ENCODE measurements at regions not wholly inside any gene's neighbourhood (a gene's known extent, or its start where the extent isn't known, plus 50 kb on each side); places are given as distances from the start of the nearest gene placed in this dataset.

- no peak for TF ChIP-seq ZBTB33 (IDR thresholded peaks at IDR 0.05; ENCODE audit: borderline replicate concordance, low read depth)
Measured at GRCh38 chr2:215671691-215672090, 235.8 kb upstream of the FN1 start (continued).

GRCh38 chr2:215671244-215671643 lies 235.4 kb upstream of the FN1 start:
- Histone ChIP-seq H2AFZ (ENCODE audit: low read depth) (no peak overlapping the region), H3K36me3 (replicated peaks in 1 of 2; ENCODE audit: control insufficient read depth in 1 of 2, insufficient read depth in 2 of 2, low read length in 1 of 2) (no peaks in the 10 kb centered on the region), H3F3A (replicated peaks; ENCODE audit: insufficient read depth) (no peaks in the 10 kb centered on the region), H3K4me3 (ENCODE audit: low read depth in 2 of 2, low read length in 1 of 2) (no peak overlapping the region), H3K27ac (ENCODE audit: low read depth in 2 of 2, low read length in 1 of 2) (no peak overlapping the region), H3K9me2 (no peaks in the 10 kb centered on the region), H3K79me2 (ENCODE audit: insufficient read depth) (no peaks in the 10 kb centered on the region), H3K27me3 (ENCODE audit: insufficient read depth) (no peaks in the 10 kb centered on the region), H4K20me1 (ENCODE audit: insufficient read depth) (no peaks in the 10 kb centered on the region), H3K9ac (no peak overlapping the region), H3K9me3 (peaks cover 8% of the 10 kb centered on the region), H3K4me2 (no peak overlapping the region), H3K4me1 (ENCODE audit: control insufficient read depth in 1 of 2, insufficient read depth in 2 of 2, low read depth in 1 of 2, low read length in 1 of 2) (peaks cover 0 to 4% of the 10 kb centered on the region in 2 experiments; a peak in 2 of 4 replicates)
- 88% methylated on average over 2 of the region's 2 CpGs for WGBS (ENCODE audit: low lambda C conversion rate)
- TF ChIP-seq EZH2phosphoT487 (IDR thresholded peaks at IDR 0.05; ENCODE audit: borderline replicate concordance, low read depth): no peak
- TF ChIP-seq MEF2A (IDR thresholded peaks at IDR 0.05; ENCODE audit: borderline replicate concordance, low read depth): no peak
- no peak for TF ChIP-seq EP300 (IDR thresholded peaks at IDR 0.05; ENCODE audit: borderline replicate concordance in 1 of 2, low read depth in 1 of 2, low read length in 1 of 2)
- no peak for TF ChIP-seq RAD21 (IDR thresholded peaks at IDR 0.05; ENCODE audit: low read length)
- no peak for TF ChIP-seq RFX5 (IDR thresholded peaks at IDR 0.05; ENCODE audit: low read length)
- no peak for TF ChIP-seq FOXM1 (IDR thresholded peaks at IDR 0.05; ENCODE audit: low read depth)
- no peak for TF ChIP-seq TEAD4 (IDR thresholded peaks at IDR 0.05; ENCODE audit: borderline replicate concordance, insufficient read depth)
- TF ChIP-seq NFIC (IDR thresholded peaks at IDR 0.05; ENCODE audit: borderline replicate concordance): no peak
- TF ChIP-seq ZBTB33 (IDR thresholded peaks at IDR 0.05; ENCODE audit: borderline replicate concordance, low read depth): no peak
- no peak for TF ChIP-seq MXI1 (IDR thresholded peaks at IDR 0.05; ENCODE audit: low read depth, low read length)
- no peak for TF ChIP-seq YY1 (IDR thresholded peaks at IDR 0.05; ENCODE audit: low read depth)
- TF ChIP-seq REST (IDR thresholded peaks at IDR 0.05; ENCODE audit: low read depth, low read length): no peak
- ChIA-PET POLR2A (no interaction called here), CTCF (interaction anchor here (1.0 kb wide), 1 partner anchor 18 kb away, joined by 5 read pairs; no protein-coding TSS in a partner anchor)
- DNase-seq: no peak

Measured in SK-N-SH (cell line).